ENCODE measurements at regions not wholly inside any gene's neighbourhood (a gene's known extent, or its start where the extent isn't known, plus 50 kb on each side); places are given as distances from the start of the nearest gene placed in this dataset.

- peaks cover 13 to 46% of the 10 kb centered on the region in 2 donors for H3K27me3 Mint-ChIP-seq
- H3K36me3 Mint-ChIP-seq (ENCODE audit: insufficient read depth): peaks cover 5% of the 10 kb centered on the region
- DNase-seq (no peak), ATAC-seq (replicated peaks) (no peak)
- no peak overlapping the region for H3K27ac Mint-ChIP-seq
- H3K4me1 Mint-ChIP-seq (ENCODE audit: low read depth in 2 of 2): no peaks in the 10 kb centered on the region
- H3K4me3 Mint-ChIP-seq: no peak overlapping the region
- no peaks in the 10 kb centered on the region for H3K9me3 Mint-ChIP-seq
Measured at GRCh38 chr11:70575396-70576060, 177.2 kb downstream of the CTTN start.

DNA sequence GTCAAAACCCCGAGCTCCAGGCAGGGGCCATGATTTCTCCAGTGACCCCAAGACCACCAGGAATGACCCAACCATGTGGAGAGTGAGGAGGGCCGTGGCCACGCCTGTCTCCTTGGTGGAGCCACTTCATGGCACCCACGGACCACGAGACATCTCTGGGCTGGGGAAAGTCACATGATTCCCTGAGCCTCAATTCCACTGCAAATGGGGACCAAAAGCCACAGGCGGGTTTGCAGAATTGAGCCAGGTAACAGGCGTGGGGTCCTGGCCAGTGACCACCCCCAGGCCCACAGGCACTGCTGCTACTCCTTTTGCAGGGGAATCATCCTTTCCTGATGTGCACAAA is 178.9 kb downstream of the CTTN start:
- Mint-ChIP-seq H3K27ac (no peak overlapping the region), H3K4me3 (no peak overlapping the region), H3K9me3 (no peaks in the 10 kb centered on the region), H3K27me3 (peaks cover 12 to 36% of the 10 kb centered on the region in 2 donors), H3K36me3 (ENCODE audit: insufficient read depth) (peaks cover 3% of the 10 kb centered on the region), H3K4me1 (ENCODE audit: low read depth in 2 of 2) (no peaks in the 10 kb centered on the region)
- ATAC-seq (replicated peaks): no peak
- DNase-seq: no peak

- Mint-ChIP-seq H3K4me1 (ENCODE audit: low read depth in 2 of 2) (peaks cover 0 to 2% of the 10 kb centered on the region in 2 donors), H3K36me3 (ENCODE audit: insufficient read depth) (peaks cover under 1% of the 10 kb centered on the region), H3K4me3 (no peak overlapping the region), H3K27ac (no peak overlapping the region), H3K27me3 (peaks cover 7 to 36% of the 10 kb centered on the region in 2 donors), H3K9me3 (no peaks in the 10 kb centered on the region)
- DNase-seq (no peak), ATAC-seq (replicated peaks) (no peak)
Measured at GRCh38 chr11:70577948-70578347, 179.6 kb downstream of the CTTN start.

DNA sequence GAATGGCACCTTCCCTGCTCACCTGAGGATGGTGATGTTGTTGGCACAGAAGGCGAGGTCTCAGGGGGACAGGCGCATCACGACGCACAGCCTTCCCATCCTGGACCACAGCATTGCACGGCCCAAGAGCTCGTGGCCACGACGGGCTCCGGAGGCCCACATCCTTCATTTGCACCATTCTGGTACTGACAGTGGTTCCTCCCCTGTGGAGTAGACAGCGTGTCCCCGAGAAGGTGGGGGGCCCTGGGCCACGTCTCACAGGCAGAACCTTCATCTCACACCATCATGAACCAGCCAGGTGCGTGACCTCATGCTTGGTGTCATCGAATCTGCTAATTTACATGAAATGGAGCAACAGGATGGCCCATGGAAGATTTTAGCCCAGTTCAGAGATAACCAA is 180.0 kb downstream of the CTTN start:
- DNase-seq: no peak

DNA sequence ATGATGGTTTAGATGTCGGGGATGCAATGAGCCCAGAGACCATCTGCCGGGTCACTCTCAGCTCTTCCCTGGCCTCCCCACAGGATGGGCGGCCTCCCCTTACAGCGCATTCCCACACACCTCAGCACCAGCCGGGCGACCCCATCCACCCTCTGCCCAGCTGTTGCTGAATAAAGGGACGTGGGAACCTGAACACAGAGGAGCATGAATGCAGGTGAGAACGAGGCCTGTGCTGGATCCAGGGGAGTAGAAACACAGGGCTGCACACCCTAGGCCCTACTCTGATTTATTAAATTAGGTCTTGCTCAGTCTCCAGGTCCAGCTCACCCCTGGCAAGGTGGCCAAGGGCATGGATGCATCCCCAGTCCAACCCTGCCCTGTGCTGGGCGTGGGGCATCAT is 180.5 kb downstream of the CTTN start:
- Mint-ChIP-seq H3K9me3 (no peaks in the 10 kb centered on the region), H3K4me3 (no peak overlapping the region), H3K27ac (no peak overlapping the region), H3K4me1 (ENCODE audit: low read depth in 2 of 2) (peaks cover 0 to 2% of the 10 kb centered on the region in 2 donors), H3K27me3 (peaks cover 7 to 44% of the 10 kb centered on the region in 2 donors), H3K36me3 (ENCODE audit: insufficient read depth) (no peaks in the 10 kb centered on the region)
- DNase-seq: no peak
- ATAC-seq (replicated peaks): no peak

More for the DNA sequence above, 180.0 kb downstream of the CTTN start:
- Mint-ChIP-seq H3K9me3 (no peaks in the 10 kb centered on the region), H3K36me3 (ENCODE audit: insufficient read depth) (no peaks in the 10 kb centered on the region), H3K4me1 (ENCODE audit: low read depth in 2 of 2) (peaks cover 0 to 2% of the 10 kb centered on the region in 2 donors), H3K27me3 (peaks cover 7 to 40% of the 10 kb centered on the region in 2 donors), H3K27ac (no peak overlapping the region), H3K4me3 (no peak overlapping the region)
- no peak for ATAC-seq (replicated peaks)

DNA sequence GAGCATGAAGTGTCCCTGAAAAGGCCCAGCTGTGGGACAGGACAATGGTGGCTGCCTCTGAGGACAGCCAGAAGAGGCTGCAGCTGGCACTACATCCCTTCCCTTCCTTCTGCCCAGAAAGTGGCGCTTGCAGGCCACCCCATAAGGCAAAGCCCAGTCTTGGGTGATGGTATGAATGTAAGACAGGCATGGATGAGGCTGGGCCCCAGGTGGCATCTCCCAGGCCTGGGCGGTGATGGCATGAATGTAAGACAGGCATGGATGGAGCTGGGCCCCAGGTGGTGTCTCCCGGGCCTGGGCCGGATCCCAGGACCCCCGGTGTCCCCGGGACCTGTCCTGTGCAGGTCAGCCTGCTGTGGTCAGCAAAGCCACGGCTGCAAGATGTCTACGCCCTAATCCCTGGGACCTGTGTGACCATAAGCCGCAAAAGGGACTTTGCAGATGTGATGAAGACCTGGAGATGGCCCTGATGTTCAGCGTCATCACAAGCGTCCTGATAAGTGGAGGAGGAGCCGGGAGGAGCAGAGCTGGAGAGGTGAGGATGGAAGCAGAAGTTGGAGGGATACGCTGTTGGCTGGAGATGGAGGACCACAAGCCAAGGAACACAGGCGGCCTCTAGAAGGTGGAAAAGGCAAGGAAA is 181.1 kb downstream of the CTTN start:
- DNase-seq (no peak), ATAC-seq (replicated peaks) (no peak)
- H3K4me1 Mint-ChIP-seq (ENCODE audit: low read depth in 2 of 2): peaks cover 0 to 2% of the 10 kb centered on the region in 2 donors
- H3K36me3 Mint-ChIP-seq (ENCODE audit: insufficient read depth): no peaks in the 10 kb centered on the region
- no peak overlapping the region for H3K4me3 Mint-ChIP-seq
- H3K27ac Mint-ChIP-seq: no peak overlapping the region
- peaks cover 4 to 44% of the 10 kb centered on the region in 2 donors for H3K27me3 Mint-ChIP-seq
- no peaks in the 10 kb centered on the region for H3K9me3 Mint-ChIP-seq

GRCh38 chr11:70580036-70580805 is 181.9 kb downstream of the CTTN start:
- H3K27ac Mint-ChIP-seq: no peak overlapping the region
- DNase-seq: no peak
- ATAC-seq (replicated peaks): no peak
- no peaks in the 10 kb centered on the region for H3K36me3 Mint-ChIP-seq (ENCODE audit: insufficient read depth)
- H3K27me3 Mint-ChIP-seq: peaks cover under 1 to 44% of the 10 kb centered on the region in 2 donors
- H3K9me3 Mint-ChIP-seq: no peaks in the 10 kb centered on the region
- peaks cover 0 to 2% of the 10 kb centered on the region in 2 donors for H3K4me1 Mint-ChIP-seq (ENCODE audit: low read depth in 2 of 2)
- H3K4me3 Mint-ChIP-seq: no peak overlapping the region

DNA sequence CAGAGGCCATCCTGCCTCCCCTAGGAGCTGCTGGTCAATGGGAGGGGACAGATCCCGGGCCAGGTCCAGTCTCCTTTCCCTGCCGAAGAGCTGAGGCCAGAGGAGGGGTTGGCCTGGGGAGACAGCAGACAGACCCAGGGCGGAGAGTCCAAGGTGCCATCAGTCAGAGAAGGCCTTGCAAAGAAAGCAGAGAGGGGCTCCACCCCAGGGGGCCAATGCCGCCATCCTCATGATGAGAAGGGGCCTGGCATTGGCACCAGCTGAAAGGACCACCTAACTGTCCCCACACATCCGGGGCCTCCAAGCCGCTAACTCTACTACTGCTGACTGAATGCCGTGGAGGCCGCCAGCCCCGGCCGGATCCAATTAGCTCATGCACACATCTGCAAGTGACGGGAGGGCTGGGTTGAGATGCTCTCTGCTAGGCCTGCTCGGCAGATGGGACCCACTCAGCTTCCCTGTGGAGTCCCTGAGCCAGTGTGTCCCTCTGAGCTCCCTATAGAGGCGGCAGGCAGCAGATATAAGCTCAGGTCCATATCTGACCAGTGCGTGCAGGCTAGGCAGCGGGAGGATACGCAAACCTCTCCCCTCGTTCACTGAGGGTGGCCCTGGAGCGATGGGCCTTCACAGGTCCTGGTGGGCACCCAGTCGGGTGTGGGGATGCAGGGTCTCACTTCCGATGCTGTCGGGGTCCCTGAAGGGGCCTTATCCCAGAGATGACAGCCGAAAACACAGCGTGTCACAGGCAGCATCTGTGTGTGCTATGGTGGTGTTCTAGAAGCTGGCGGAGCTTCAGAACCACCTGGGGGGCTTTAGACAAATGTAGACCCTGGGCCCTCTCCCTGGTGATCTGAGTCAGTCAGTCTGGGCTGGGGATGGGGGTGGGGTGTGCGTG is 183.9 kb downstream of the CTTN start:
- Mint-ChIP-seq H3K36me3 (ENCODE audit: insufficient read depth) (no peaks in the 10 kb centered on the region), H3K4me3 (no peak overlapping the region), H3K27ac (no peak overlapping the region), H3K4me1 (ENCODE audit: low read depth in 2 of 2) (peaks cover 0 to 2% of the 10 kb centered on the region in 2 donors), H3K27me3 (peaks cover 12 to 63% of the 10 kb centered on the region in 2 donors), H3K9me3 (no peaks in the 10 kb centered on the region)
- DNase-seq (no peak), ATAC-seq (replicated peaks) (no peak)

GRCh38 chr11:70582886-70583641 is 184.7 kb downstream of the CTTN start:
- no peak overlapping the region for H3K4me3 Mint-ChIP-seq
- H3K36me3 Mint-ChIP-seq (ENCODE audit: insufficient read depth): no peaks in the 10 kb centered on the region
- ATAC-seq (replicated peaks) (no peak), DNase-seq (no peak)
- H3K27me3 Mint-ChIP-seq: peaks cover 14 to 71% of the 10 kb centered on the region in 2 donors
- H3K27ac Mint-ChIP-seq: no peak overlapping the region
- no peaks in the 10 kb centered on the region for H3K9me3 Mint-ChIP-seq
- peaks cover 0 to 2% of the 10 kb centered on the region in 2 donors for H3K4me1 Mint-ChIP-seq (ENCODE audit: low read depth in 2 of 2)

- Mint-ChIP-seq H3K27me3 (peaks cover 22 to 76% of the 10 kb centered on the region in 2 donors), H3K4me3 (no peak overlapping the region), H3K9me3 (no peaks in the 10 kb centered on the region), H3K27ac (no peak overlapping the region), H3K4me1 (ENCODE audit: low read depth in 2 of 2) (peaks cover 0 to 2% of the 10 kb centered on the region in 2 donors), H3K36me3 (ENCODE audit: insufficient read depth) (no peaks in the 10 kb centered on the region)
- no peak for DNase-seq
- no peak for ATAC-seq (replicated peaks)
Measured at GRCh38 chr11:70583781-70584218, 185.5 kb downstream of the CTTN start.

GRCh38 chr11:70584498-70585235 is 186.3 kb downstream of the CTTN start:
- Mint-ChIP-seq H3K27ac (no peak overlapping the region), H3K4me3 (no peak overlapping the region), H3K9me3 (no peaks in the 10 kb centered on the region), H3K27me3 (peaks cover 23 to 75% of the 10 kb centered on the region in 2 donors), H3K4me1 (ENCODE audit: low read depth in 2 of 2) (peaks cover 0 to 4% of the 10 kb centered on the region in 2 donors), H3K36me3 (ENCODE audit: insufficient read depth) (no peaks in the 10 kb centered on the region)
- DNase-seq (no peak), ATAC-seq (replicated peaks) (no peak)

DNA sequence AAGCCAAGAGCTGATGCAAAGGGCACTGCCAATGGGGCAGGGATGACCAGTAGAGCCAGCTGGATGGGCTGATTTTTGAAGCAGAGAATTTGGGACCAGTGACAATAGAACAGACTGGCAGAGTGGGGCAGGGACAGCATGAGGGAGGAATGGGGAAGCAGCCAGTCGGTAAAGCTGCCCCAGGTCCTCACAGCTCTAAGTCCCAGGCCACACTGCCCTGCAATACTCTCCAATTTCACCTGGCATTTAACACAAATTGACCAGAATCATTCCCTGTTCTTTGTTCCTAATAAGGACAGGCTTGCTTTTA is 186.9 kb downstream of the CTTN start:
- Mint-ChIP-seq H3K4me1 (ENCODE audit: low read depth in 2 of 2) (peaks cover 0 to 7% of the 10 kb centered on the region in 2 donors), H3K27ac (no peak overlapping the region), H3K9me3 (no peaks in the 10 kb centered on the region), H3K27me3 (peaks cover 23 to 76% of the 10 kb centered on the region in 2 donors), H3K36me3 (ENCODE audit: insufficient read depth) (no peaks in the 10 kb centered on the region), H3K4me3 (no peak overlapping the region)
- ATAC-seq (replicated peaks) (no peak), DNase-seq (no peak)

Measured in effector memory CD8-positive, alpha-beta T cell (primary cell).